Amygdala (tissue), 56 donors: ENCODE measurements at regions not wholly inside any gene's neighbourhood (a gene's known extent, or its start where the extent isn't known, plus 50 kb on each side); places are given as distances from the start of the nearest gene placed in this dataset.

ENCODE experiments used
- DNase-seq, 56 donors: peaks; one replicate each; lab custom pipeline; 2025; lab: John Stamatoyannopoulos, UW

- DNase-seq: no peak
These were observed 114.5 kb downstream of the RXFP2 start for GRCh38 chr13:31853643-31854326.

GRCh38 chr13:31859571-31859970, 120.2 kb downstream of the RXFP2 start:
- no peak for DNase-seq

- DNase-seq: peak in 42 of 56 donors; percentile 3 to 66 (median 26)
These were observed 120.7 kb downstream of the RXFP2 start for GRCh38 chr13:31860002-31860401.

GRCh38 chr13:31862828-31863227, 123.5 kb downstream of the RXFP2 start:
- DNase-seq: no peak

- DNase-seq: no peak
These were observed 125.0 kb downstream of the RXFP2 start for GRCh38 chr13:31864307-31864706.

GRCh38 chr13:31866099-31866498, 126.8 kb downstream of the RXFP2 start:
- no peak for DNase-seq

- no peak for DNase-seq
These were observed 128.4 kb downstream of the RXFP2 start for GRCh38 chr13:31867709-31868108.

- no peak for DNase-seq
These were observed 130.3 kb downstream of the RXFP2 start for GRCh38 chr13:31869582-31869981.

- no peak for DNase-seq
These were observed 131.2 kb downstream of the RXFP2 start for GRCh38 chr13:31870511-31870910.

- DNase-seq: no peak
These were observed 133.8 kb downstream of the RXFP2 start for GRCh38 chr13:31873145-31873544.

GRCh38 chr13:31875134-31875533, 135.8 kb downstream of the RXFP2 start:
- no peak for DNase-seq

- no peak for DNase-seq
These were observed 138.7 kb downstream of the RXFP2 start for GRCh38 chr13:31878052-31878451.

- no peak for DNase-seq
These were observed 139.2 kb downstream of the RXFP2 start for GRCh38 chr13:31878495-31878894.

GRCh38 chr13:31878955-31879354, 139.6 kb downstream of the RXFP2 start:
- no peak for DNase-seq

GRCh38 chr13:31880851-31881494, 141.6 kb downstream of the RXFP2 start:
- no peak for DNase-seq

- DNase-seq: no peak
These were observed 142.2 kb downstream of the RXFP2 start for GRCh38 chr13:31881495-31881882.

GRCh38 chr13:31882794-31883193, 143.5 kb downstream of the RXFP2 start:
- no peak for DNase-seq

- DNase-seq: no peak
These were observed 145.2 kb downstream of the RXFP2 start for GRCh38 chr13:31884556-31884955.

- DNase-seq: no peak
These were observed 145.6 kb upstream of the FRY start for GRCh38 chr13:31885994-31886393.

- no peak for DNase-seq
These were observed 144.3 kb upstream of the FRY start for GRCh38 chr13:31887286-31887685.

- DNase-seq: no peak
These were observed 140.6 kb upstream of the FRY start for GRCh38 chr13:31890946-31891345.

GRCh38 chr13:31891472-31891871, 140.1 kb upstream of the FRY start:
- no peak for DNase-seq
